ENCODE measurements at regions not wholly inside any gene's neighbourhood (a gene's known extent, or its start where the extent isn't known, plus 50 kb on each side); places are given as distances from the start of the nearest gene placed in this dataset.

DNA sequence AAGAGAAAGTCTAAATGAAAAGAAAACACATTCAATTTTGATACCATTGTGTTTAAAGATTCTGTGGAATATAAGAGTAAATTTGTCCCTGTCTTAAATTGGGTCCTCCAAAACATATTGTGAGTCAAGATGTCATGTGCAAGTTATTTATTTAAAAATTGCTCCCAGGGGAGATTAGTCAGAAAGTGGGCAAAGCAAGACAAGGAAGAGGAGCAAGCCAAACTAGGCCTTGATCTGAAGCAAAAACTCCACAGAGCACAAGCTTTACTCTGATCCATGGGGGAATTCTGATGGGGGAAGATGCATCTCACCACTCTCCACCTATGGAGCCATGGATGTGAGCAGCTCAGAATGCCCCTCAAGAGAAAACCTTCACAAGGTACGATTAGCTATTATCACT is 342.8 kb upstream of the IL12A start:
- TF ChIP-seq, protein P1, sequence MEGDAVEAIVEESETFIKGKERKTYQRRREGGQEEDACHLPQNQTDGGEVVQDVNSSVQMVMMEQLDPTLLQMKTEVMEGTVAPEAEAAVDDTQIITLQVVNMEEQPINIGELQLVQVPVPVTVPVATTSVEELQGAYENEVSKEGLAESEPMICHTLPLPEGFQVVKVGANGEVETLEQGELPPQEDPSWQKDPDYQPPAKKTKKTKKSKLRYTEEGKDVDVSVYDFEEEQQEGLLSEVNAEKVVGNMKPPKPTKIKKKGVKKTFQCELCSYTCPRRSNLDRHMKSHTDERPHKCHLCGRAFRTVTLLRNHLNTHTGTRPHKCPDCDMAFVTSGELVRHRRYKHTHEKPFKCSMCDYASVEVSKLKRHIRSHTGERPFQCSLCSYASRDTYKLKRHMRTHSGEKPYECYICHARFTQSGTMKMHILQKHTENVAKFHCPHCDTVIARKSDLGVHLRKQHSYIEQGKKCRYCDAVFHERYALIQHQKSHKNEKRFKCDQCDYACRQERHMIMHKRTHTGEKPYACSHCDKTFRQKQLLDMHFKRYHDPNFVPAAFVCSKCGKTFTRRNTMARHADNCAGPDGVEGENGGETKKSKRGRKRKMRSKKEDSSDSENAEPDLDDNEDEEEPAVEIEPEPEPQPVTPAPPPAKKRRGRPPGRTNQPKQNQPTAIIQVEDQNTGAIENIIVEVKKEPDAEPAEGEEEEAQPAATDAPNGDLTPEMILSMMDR (IDR thresholded peaks at IDR 0.05 in 8 of 11, conservative IDR thresholded peaks at IDR 0.05 in 3 of 11): no peak
- TF ChIP-seq POLR2A (IDR thresholded peaks at IDR 0.05) (no peak), POLR2AphosphoS5 (IDR thresholded peaks at IDR 0.05) (no peak)

Measured in spleen (tissue), 7 donors.